A673 (cell line): ENCODE measurements at regions not wholly inside any gene's neighbourhood (a gene's known extent, or its start where the extent isn't known, plus 50 kb on each side); places are given as distances from the start of the nearest gene placed in this dataset.

ENCODE experiments used
- BruUV-seq: library from RNA; stranded (reverse); fragments of 400-500 nt; replicated peaks from 2 replicates; lab custom pipeline; 2021; lab: Mats Ljungman, UMichigan
- CTCF ChIA-PET: fragments of 300-600 bp; sonication (Branson Sonifier 250); formaldehyde crosslinking; loops from one replicate; lab custom pipeline; 2022; ENCODE audit warnings: antibody characterized with exemption; lab: Charles Lee
- POLR2A ChIA-PET: fragments of 300-600 bp; sonication (Branson Sonifier 250); formaldehyde crosslinking; loops from one replicate; lab custom pipeline; 2022; ENCODE audit warnings: antibody characterized with exemption; ENCODE audit not compliant: low non-redundant PET; lab: Charles Lee
- DNase-seq: peaks from one replicate; pipeline ENCODE4 v3.0.0-alpha.2; 2015; ENCODE audit warnings: low spot score
- H3K27ac ChIP-seq: fragments of 200-600 bp; sonication (generic); 2 replicates; pipeline ENCODE4 v1.5.1; 2016; ENCODE audit warnings: mixed run types, low read depth, mild to moderate bottlenecking, mixed read lengths, antibody characterized with exemption, low read length; ENCODE audit not compliant: poor library complexity, severe bottlenecking
- H3K27me3 ChIP-seq: fragments of 200-600 bp; sonication (generic); replicated peaks from 2 replicates; pipeline ENCODE4 v1.6.1; 2017; ENCODE audit warnings: mixed run types, low read depth, mild to moderate bottlenecking, mixed read lengths, antibody characterized with exemption, low read length; ENCODE audit not compliant: insufficient read depth, poor library complexity
- H3K36me3 ChIP-seq: fragments of 200-600 bp; sonication (generic); 2 replicates; pipeline ENCODE4 v1.6.1; 2016; ENCODE audit warnings: mixed run types, mild to moderate bottlenecking, mixed read lengths, antibody characterized with exemption, low read length; ENCODE audit not compliant: insufficient read depth, poor library complexity, severe bottlenecking
- H3K4me1 ChIP-seq: fragments of 200-600 bp; sonication (generic); 2 replicates; pipeline ENCODE4 v1.6.1; 2017; ENCODE audit warnings: mixed run types, mild to moderate bottlenecking, mixed read lengths, antibody characterized with exemption, low read length; ENCODE audit not compliant: insufficient read depth, poor library complexity, severe bottlenecking
- H3K4me3 ChIP-seq: fragments of 200-600 bp; sonication (generic); 2 replicates; pipeline ENCODE4 v1.5.1; 2016; ENCODE audit warnings: low read depth, mixed run types, mild to moderate bottlenecking, mixed read lengths, low read length; ENCODE audit not compliant: poor library complexity, severe bottlenecking
- H3K9me3 ChIP-seq: fragments of 200-600 bp; sonication (generic); 2 replicates; pipeline ENCODE4 v1.6.1; 2016; ENCODE audit warnings: mixed run types, low read depth, mild to moderate bottlenecking, mixed read lengths, antibody characterized with exemption, low read length; ENCODE audit not compliant: poor library complexity, severe bottlenecking
- CTCF ChIP-seq: fragments of 300-800, 200-600 bp; sonication (generic); conservative IDR thresholded peaks from 2 replicates; pipeline ENCODE4 v1.5.1; 2017; ENCODE audit warnings: low read depth, mild to moderate bottlenecking, antibody characterized with exemption, low read length, moderate library complexity, mixed read lengths
- EZH2 ChIP-seq: fragments of 200-600 bp; sonication (generic); IDR thresholded peaks from 2 replicates; pipeline ENCODE4 v1.6.1; 2017; ENCODE audit warnings: borderline replicate concordance, low read depth, mild to moderate bottlenecking, mixed read lengths, antibody characterized with exemption, low read length; ENCODE audit not compliant: poor library complexity, severe bottlenecking
- intact Hi-C: fragments of 100-400 bp; cut with micrococcal nuclease; formaldehyde crosslinking; loops from one replicate; pipeline ENCODE4 v1.10.0; 2022; ENCODE audit not compliant: unreplicated experiment

DNA sequence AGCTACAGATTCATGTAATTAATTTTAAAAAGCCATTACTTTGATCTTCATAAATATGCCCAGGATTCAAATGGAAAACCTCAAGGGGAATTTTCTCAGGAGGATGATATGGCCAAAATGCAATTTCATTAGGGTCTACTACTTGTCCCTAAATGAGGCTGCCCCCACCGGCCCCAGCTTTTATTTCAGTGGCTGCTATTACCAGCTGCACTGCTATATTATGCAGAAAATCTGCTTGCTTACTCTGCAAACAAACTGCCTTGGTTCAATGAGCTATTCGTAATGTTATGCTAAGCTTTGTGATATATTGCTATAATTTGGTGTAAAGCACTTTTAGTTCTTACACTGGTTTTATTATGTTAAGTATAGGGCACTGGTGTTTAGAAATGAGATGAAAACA lies 137.3 kb upstream of the TMTC4 start:
- no TSS peak for BruUV-seq

DNA sequence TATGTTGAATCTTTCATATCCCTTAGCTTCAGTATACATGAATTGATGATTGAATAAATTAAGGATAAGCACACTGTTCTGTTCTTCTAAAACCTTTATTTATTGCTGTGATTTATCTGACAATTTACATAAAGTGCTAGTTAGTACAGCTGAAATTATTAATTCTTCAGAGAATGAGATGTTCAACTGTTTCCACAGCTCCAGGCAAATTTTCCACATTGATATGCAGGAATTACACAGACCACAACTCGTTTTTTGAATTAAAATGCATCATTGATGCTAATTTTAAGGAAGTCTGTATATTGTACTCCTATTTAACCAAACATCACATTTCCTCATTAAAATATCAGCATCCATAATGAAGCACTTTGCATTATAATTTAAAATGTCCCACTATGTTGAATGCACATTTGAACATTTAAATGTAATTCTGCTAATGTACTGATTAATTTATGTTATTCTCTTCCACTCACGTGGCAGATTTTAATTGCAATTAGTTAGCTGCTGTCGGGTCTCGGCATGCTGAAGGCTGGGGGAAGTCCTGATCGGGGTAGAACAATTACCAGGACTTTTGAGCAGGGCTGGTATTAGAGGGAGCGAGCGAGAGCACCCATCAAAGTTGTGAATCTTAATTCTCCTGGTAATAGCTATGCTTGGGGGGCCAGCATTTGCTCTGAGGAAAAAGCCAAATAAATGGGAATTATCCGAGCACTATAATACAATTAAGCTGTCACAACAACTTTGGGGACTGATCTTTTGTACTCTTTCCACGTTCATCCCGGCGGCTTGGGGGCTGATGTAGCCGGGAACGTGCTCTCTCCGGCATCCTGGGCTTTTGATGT lies 136.7 kb upstream of the TMTC4 start:
- no peaks in the 10 kb centered on the region for H3K36me3 ChIP-seq
- H3K27me3 ChIP-seq = no peaks in the 10 kb centered on the region
- DNase-seq = no peak
- POLR2A ChIA-PET = no interaction called here
- no TSS peak for BruUV-seq
- no peak overlapping the region for H3K4me3 ChIP-seq
- intact Hi-C loops = no loop called here
- no peak overlapping the region for H3K27ac ChIP-seq
- CTCF ChIA-PET = no interaction called here
- H3K4me1 ChIP-seq = peaks cover 20% of the 10 kb centered on the region
- TF ChIP-seq EZH2 (no peak), CTCF (no peak)
- no peaks in the 10 kb centered on the region for H3K9me3 ChIP-seq

More for the DNA sequence above, 137.3 kb upstream of the TMTC4 start:
- ChIA-PET CTCF (no interaction called here), POLR2A (no interaction called here)
- H3K36me3 ChIP-seq = no peaks in the 10 kb centered on the region
- H3K4me3 ChIP-seq = no peak overlapping the region
- no peaks in the 10 kb centered on the region for H3K9me3 ChIP-seq
- peaks cover 26% of the 10 kb centered on the region for H3K4me1 ChIP-seq
- no peak for DNase-seq
- no peak overlapping the region for H3K27ac ChIP-seq
- intact Hi-C loops = no loop called here
- TF ChIP-seq CTCF (no peak), EZH2 (no peak)
- H3K27me3 ChIP-seq = no peaks in the 10 kb centered on the region

DNA sequence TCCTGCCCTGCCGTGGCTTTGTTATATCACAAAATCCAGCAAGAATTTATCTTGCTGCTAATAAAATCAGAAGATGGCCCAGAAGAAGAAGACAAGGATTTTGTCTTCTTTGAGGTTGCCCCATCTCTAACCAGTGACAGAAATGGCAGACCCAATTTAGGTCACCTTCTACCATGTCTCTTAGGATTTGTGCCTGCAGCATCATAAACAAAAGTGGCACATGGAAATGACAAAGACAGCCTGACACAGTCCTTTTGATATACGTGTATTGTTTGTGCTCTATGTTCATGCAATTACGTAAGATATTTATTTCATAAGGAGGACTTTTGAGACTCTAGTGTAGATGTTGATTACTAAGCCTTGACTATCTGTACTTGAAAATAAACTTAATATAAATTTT lies 135.9 kb upstream of the TMTC4 start:
- Histone ChIP-seq H3K4me3 (no peak overlapping the region), H3K4me1 (peaks cover 14% of the 10 kb centered on the region), H3K9me3 (no peaks in the 10 kb centered on the region), H3K27ac (no peak overlapping the region), H3K36me3 (no peaks in the 10 kb centered on the region), H3K27me3 (no peaks in the 10 kb centered on the region)
- intact Hi-C loops = no loop called here
- ChIA-PET CTCF (no interaction called here), POLR2A (no interaction called here)
- DNase-seq = no peak
- BruUV-seq = no TSS peak
- no peak for TF ChIP-seq CTCF
- no peak for TF ChIP-seq EZH2
